NB4 (cell line): ENCODE measurements at regions not wholly inside any gene's neighbourhood (a gene's known extent, or its start where the extent isn't known, plus 50 kb on each side); places are given as distances from the start of the nearest gene placed in this dataset.

Source experiments
- POLR2A ChIP-seq: IDR thresholded peaks from 2 replicates; pipeline ENCODE4 v1.6.1; 2011; ENCODE audit warnings: mild to moderate bottlenecking; ENCODE audit not compliant: insufficient read length; ENCODE audit errors: extremely low read depth
- TF ChIP-seq, protein P1 (sequence below): IDR thresholded peaks from one replicate; pipeline ENCODE4 v1.5.1; 2012; ENCODE audit warnings: low read depth, low read length

GRCh38 chr20:46803123-46804020, 91.3 kb upstream of the EYA2 start:
- TF ChIP-seq POLR2A, result no peak
- TF ChIP-seq, protein P1, sequence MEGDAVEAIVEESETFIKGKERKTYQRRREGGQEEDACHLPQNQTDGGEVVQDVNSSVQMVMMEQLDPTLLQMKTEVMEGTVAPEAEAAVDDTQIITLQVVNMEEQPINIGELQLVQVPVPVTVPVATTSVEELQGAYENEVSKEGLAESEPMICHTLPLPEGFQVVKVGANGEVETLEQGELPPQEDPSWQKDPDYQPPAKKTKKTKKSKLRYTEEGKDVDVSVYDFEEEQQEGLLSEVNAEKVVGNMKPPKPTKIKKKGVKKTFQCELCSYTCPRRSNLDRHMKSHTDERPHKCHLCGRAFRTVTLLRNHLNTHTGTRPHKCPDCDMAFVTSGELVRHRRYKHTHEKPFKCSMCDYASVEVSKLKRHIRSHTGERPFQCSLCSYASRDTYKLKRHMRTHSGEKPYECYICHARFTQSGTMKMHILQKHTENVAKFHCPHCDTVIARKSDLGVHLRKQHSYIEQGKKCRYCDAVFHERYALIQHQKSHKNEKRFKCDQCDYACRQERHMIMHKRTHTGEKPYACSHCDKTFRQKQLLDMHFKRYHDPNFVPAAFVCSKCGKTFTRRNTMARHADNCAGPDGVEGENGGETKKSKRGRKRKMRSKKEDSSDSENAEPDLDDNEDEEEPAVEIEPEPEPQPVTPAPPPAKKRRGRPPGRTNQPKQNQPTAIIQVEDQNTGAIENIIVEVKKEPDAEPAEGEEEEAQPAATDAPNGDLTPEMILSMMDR, result no peak
